Liver (tissue), 8 donors: ENCODE measurements at regions not wholly inside any gene's neighbourhood (a gene's known extent, or its start where the extent isn't known, plus 50 kb on each side); places are given as distances from the start of the nearest gene placed in this dataset.
"Not testable (repeated sequence)": the region's sequence is repeated elsewhere in the genome, so short reads cannot be mapped to it uniquely, and the experiment has no call there.

Experiments used
- DNase-seq: peaks from one replicate; pipeline ENCODE4 v3.0.0-alpha.2; 2017; ENCODE audit warnings: low spot score
- H3K27ac ChIP-seq, 2 donors: one replicate each; pipeline ENCODE4 v1.7.0; 2013; ENCODE audit warnings: inconsistent platforms in 2 of 2, low read length in 2 of 2, control low read depth in 1 of 2, low read depth in 1 of 2, mild to moderate bottlenecking in 1 of 2
- H3K27me3 ChIP-seq, 4 donors: one replicate each; pipeline versions ENCODE4 v1.6.1 to v1.7.0; 2013; ENCODE audit warnings: low read length in 3 of 4, inconsistent platforms in 1 of 4, mild to moderate bottlenecking in 1 of 4, moderate library complexity in 1 of 4; ENCODE audit not compliant: control insufficient read depth in 4 of 4, insufficient read depth in 4 of 4
- H3K36me3 ChIP-seq, 4 donors: one replicate each; pipeline versions ENCODE4 v1.6.1 to v1.7.0; 2013; ENCODE audit warnings: low read length in 3 of 4, mild to moderate bottlenecking in 3 of 4, low read depth in 1 of 4, moderate library complexity in 1 of 4; ENCODE audit not compliant: control insufficient read depth in 4 of 4, insufficient read depth in 3 of 4
- H3K4me1 ChIP-seq, 4 donors: one replicate each; pipeline versions ENCODE4 v1.6.1 to v1.7.0; 2013; ENCODE audit warnings: low read length in 3 of 4, mild to moderate bottlenecking in 3 of 4, moderate library complexity in 1 of 4; ENCODE audit not compliant: control insufficient read depth in 4 of 4, insufficient read depth in 4 of 4
- H3K4me3 ChIP-seq, 3 donors: one replicate each; pipeline versions ENCODE4 v1.6.1 to v1.7.0; 2013; ENCODE audit warnings: low read length in 3 of 3, control low read depth in 1 of 3, low read depth in 1 of 3, mild to moderate bottlenecking in 1 of 3
- H3K9ac ChIP-seq, 2 donors: one replicate each; pipeline ENCODE4 v1.7.0; 2013; ENCODE audit warnings: low read length in 2 of 2, mild to moderate bottlenecking in 2 of 2, moderate library complexity in 2 of 2, control low read depth in 1 of 2, low read depth in 1 of 2
- H3K9me3 ChIP-seq, 4 donors: one replicate each; pipeline versions ENCODE4 v1.6.1 to v1.7.0; 2013; ENCODE audit warnings: low read length in 3 of 4; ENCODE audit not compliant: control insufficient read depth in 4 of 4
- CTCF ChIP-seq: fragments of 150-350 bp; IDR thresholded peaks from 2 replicates; pipeline ENCODE4 v1.5.1; 2017; ENCODE audit warnings: improper control_type of control experiment, low read depth, low read length; ENCODE audit not compliant: missing input control
- EGR1 ChIP-seq, 2 donors: IDR thresholded peaks; 2 replicates each; pipeline ENCODE4 v1.6.1; 2016 to 2018; ENCODE audit warnings: antibody characterized with exemption in 2 of 2, low read depth in 2 of 2
- FOXA1 ChIP-seq: IDR thresholded peaks from 2 replicates; pipeline ENCODE4 v1.6.1; 2016; ENCODE audit warnings: antibody characterized with exemption
- FOXA2 ChIP-seq: IDR thresholded peaks from 2 replicates; pipeline ENCODE4 v1.6.1; 2016; ENCODE audit warnings: antibody characterized with exemption
- GABPA ChIP-seq, 2 donors: IDR thresholded peaks in 1 of 2; conservative IDR thresholded peaks in 1 of 2; 2 replicates each; pipeline ENCODE4 v1.6.1; 2016; ENCODE audit warnings: antibody characterized with exemption in 2 of 2, mild to moderate bottlenecking in 1 of 2, moderate library complexity in 1 of 2
- HNF4A ChIP-seq, 2 donors: conservative IDR thresholded peaks; 2 replicates each; pipeline ENCODE4 v1.6.1; 2016; ENCODE audit warnings: antibody characterized with exemption in 2 of 2, mild to moderate bottlenecking in 2 of 2
- HNF4G ChIP-seq: IDR thresholded peaks from 2 replicates; pipeline ENCODE4 v1.6.1; 2016; ENCODE audit warnings: antibody characterized with exemption
- JUND ChIP-seq, 2 donors: IDR thresholded peaks; 2 replicates each; pipeline ENCODE4 v1.6.1; 2016; ENCODE audit warnings: antibody characterized with exemption in 2 of 2
- NR2F2 ChIP-seq: IDR thresholded peaks from 2 replicates; pipeline ENCODE4 v1.6.1; 2016; ENCODE audit warnings: antibody characterized with exemption
- RAD21 ChIP-seq, 2 donors: IDR thresholded peaks; 2 replicates each; pipeline ENCODE4 v1.6.1; 2016; ENCODE audit warnings: antibody characterized with exemption in 2 of 2, mild to moderate bottlenecking in 2 of 2
- RXRA ChIP-seq, 2 donors: IDR thresholded peaks; 2 replicates each; pipeline ENCODE4 v1.6.1; 2017 to 2018; ENCODE audit warnings: antibody characterized with exemption in 2 of 2, mild to moderate bottlenecking in 1 of 2
- SP1 ChIP-seq: IDR thresholded peaks from 2 replicates; pipeline ENCODE4 v1.6.1; 2018; ENCODE audit warnings: antibody characterized with exemption, mild to moderate bottlenecking
- TAF1 ChIP-seq: conservative IDR thresholded peaks from 2 replicates; pipeline ENCODE4 v1.6.1; 2016; ENCODE audit warnings: antibody characterized with exemption, mild to moderate bottlenecking
- YY1 ChIP-seq: IDR thresholded peaks from 2 replicates; pipeline ENCODE4 v1.6.1; 2016; ENCODE audit warnings: antibody characterized with exemption, mild to moderate bottlenecking
- WGBS: extraction: QIAGEN DNeasy Blood & Tissue Kit; methylation state at CpG from one replicate; pipeline ENCODE4 v1.1.7; 2013; 5-methylcytosine and 5-hydroxymethylcytosine counted together
- TF ChIP-seq, protein P1 (sequence below): IDR thresholded peaks from 2 replicates; pipeline ENCODE4 v1.6.1; 2016; ENCODE audit warnings: antibody characterized with exemption
- TF ChIP-seq, protein P2 (sequence below): IDR thresholded peaks from 2 replicates; pipeline ENCODE4 v1.6.1; 2016; ENCODE audit warnings: antibody characterized with exemption, mild to moderate bottlenecking
- TF ChIP-seq, protein P3 (sequence below): IDR thresholded peaks from 2 replicates; pipeline ENCODE4 v1.6.1; 2016; ENCODE audit warnings: antibody characterized with exemption
- TF ChIP-seq, protein P4 (sequence below): IDR thresholded peaks from 2 replicates; pipeline ENCODE4 v1.6.1; 2016; ENCODE audit warnings: antibody characterized with exemption
- donor health status: healthy.
- donor health status: healthy.
- donor health status: healthy.
- donor health status: healthy.
- donor health status: healthy.

- TF ChIP-seq CTCF (no peak), YY1 (no peak), SP1 (no peak), EGR1 (IDR thresholded peaks at IDR 0.05; ENCODE audit: low read depth in 2 of 2) (no peak), HNF4G (no peak), FOXA2 (no peak), GABPA (IDR thresholded peaks at IDR 0.05 in 1 of 2, conservative IDR thresholded peaks at IDR 0.05 in 1 of 2) (no peak)
- TF ChIP-seq, protein P1, sequence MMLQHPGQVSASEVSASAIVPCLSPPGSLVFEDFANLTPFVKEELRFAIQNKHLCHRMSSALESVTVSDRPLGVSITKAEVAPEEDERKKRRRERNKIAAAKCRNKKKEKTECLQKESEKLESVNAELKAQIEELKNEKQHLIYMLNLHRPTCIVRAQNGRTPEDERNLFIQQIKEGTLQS: no peak
Observed at GRCh38 chr2:194044321-194044720, 1612.7 kb upstream of the SLC39A10 start (continued).

- H3K36me3 ChIP-seq, H3K4me3 ChIP-seq, H3K4me1 ChIP-seq, H3K9ac ChIP-seq, H3K27ac ChIP-seq, H3K9me3 ChIP-seq, DNase-seq, H3K27me3 ChIP-seq: not testable (repeated sequence)
- 92% methylated on average over 5 of the region's 5 CpGs for WGBS
Observed at GRCh38 chr2:194021130-194021529, 1635.9 kb upstream of the SLC39A10 start.

DNA sequence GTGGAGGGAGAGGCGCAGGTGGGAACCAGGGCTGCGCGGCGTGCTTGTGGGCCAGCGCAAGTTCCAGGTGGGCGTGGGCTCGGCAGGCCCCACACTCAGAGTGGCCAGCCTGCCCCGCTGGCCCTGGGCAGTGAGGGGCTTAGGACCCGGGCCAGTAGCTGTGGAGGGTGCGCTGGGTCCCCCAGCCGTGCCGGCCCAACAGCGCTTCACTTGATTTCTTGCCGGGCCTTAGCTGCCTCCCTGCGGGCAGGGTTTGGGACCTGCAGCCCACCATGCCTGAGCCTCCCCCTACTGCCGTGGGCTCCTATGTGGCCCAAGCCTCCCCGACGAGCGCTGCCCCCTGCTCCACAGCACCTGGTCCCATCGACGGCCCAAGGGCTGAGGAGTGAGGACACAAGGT is 1636.9 kb upstream of the SLC39A10 start:
- Histone ChIP-seq H3K27ac (no peak overlapping the region), H3K4me1 (no peaks in the 10 kb centered on the region), H3K27me3 (no peaks in the 10 kb centered on the region), H3K9ac (no peak overlapping the region), H3K4me3 (no peak overlapping the region), H3K9me3 (no peaks in the 10 kb centered on the region), H3K36me3 (no peaks in the 10 kb centered on the region)
- 94% methylated on average over 21 of the region's 21 CpGs for WGBS
- no peak for TF ChIP-seq EGR1 (IDR thresholded peaks at IDR 0.05; ENCODE audit: low read depth in 2 of 2)
- no peak for TF ChIP-seq FOXA1
- TF ChIP-seq RAD21 (IDR thresholded peaks at IDR 0.05): no peak
- TF ChIP-seq SP1: no peak
- TF ChIP-seq TAF1: no peak
- no peak for TF ChIP-seq FOXA2
- TF ChIP-seq JUND (IDR thresholded peaks at IDR 0.05): no peak
- TF ChIP-seq, protein P2, sequence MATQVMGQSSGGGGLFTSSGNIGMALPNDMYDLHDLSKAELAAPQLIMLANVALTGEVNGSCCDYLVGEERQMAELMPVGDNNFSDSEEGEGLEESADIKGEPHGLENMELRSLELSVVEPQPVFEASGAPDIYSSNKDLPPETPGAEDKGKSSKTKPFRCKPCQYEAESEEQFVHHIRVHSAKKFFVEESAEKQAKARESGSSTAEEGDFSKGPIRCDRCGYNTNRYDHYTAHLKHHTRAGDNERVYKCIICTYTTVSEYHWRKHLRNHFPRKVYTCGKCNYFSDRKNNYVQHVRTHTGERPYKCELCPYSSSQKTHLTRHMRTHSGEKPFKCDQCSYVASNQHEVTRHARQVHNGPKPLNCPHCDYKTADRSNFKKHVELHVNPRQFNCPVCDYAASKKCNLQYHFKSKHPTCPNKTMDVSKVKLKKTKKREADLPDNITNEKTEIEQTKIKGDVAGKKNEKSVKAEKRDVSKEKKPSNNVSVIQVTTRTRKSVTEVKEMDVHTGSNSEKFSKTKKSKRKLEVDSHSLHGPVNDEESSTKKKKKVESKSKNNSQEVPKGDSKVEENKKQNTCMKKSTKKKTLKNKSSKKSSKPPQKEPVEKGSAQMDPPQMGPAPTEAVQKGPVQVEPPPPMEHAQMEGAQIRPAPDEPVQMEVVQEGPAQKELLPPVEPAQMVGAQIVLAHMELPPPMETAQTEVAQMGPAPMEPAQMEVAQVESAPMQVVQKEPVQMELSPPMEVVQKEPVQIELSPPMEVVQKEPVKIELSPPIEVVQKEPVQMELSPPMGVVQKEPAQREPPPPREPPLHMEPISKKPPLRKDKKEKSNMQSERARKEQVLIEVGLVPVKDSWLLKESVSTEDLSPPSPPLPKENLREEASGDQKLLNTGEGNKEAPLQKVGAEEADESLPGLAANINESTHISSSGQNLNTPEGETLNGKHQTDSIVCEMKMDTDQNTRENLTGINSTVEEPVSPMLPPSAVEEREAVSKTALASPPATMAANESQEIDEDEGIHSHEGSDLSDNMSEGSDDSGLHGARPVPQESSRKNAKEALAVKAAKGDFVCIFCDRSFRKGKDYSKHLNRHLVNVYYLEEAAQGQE: no peak
- TF ChIP-seq HNF4A (conservative IDR thresholded peaks at IDR 0.05): no peak
- TF ChIP-seq, protein P1: no peak
- TF ChIP-seq, protein P3, sequence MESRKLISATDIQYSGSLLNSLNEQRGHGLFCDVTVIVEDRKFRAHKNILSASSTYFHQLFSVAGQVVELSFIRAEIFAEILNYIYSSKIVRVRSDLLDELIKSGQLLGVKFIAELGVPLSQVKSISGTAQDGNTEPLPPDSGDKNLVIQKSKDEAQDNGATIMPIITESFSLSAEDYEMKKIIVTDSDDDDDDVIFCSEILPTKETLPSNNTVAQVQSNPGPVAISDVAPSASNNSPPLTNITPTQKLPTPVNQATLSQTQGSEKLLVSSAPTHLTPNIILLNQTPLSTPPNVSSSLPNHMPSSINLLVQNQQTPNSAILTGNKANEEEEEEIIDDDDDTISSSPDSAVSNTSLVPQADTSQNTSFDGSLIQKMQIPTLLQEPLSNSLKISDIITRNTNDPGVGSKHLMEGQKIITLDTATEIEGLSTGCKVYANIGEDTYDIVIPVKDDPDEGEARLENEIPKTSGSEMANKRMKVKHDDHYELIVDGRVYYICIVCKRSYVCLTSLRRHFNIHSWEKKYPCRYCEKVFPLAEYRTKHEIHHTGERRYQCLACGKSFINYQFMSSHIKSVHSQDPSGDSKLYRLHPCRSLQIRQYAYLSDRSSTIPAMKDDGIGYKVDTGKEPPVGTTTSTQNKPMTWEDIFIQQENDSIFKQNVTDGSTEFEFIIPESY: no peak
- TF ChIP-seq YY1: no peak
- no peak for TF ChIP-seq NR2F2
- TF ChIP-seq, protein P4, sequence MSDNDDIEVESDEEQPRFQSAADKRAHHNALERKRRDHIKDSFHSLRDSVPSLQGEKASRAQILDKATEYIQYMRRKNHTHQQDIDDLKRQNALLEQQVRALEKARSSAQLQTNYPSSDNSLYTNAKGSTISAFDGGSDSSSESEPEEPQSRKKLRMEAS: no peak
- TF ChIP-seq RXRA (IDR thresholded peaks at IDR 0.05): no peak
- TF ChIP-seq HNF4G: no peak
- TF ChIP-seq CTCF: no peak
- no peak for TF ChIP-seq GABPA (IDR thresholded peaks at IDR 0.05 in 1 of 2, conservative IDR thresholded peaks at IDR 0.05 in 1 of 2)
- DNase-seq: no peak
